Panc1 (cell line): ENCODE measurements at regions not wholly inside any gene's neighbourhood (a gene's known extent, or its start where the extent isn't known, plus 50 kb on each side); places are given as distances from the start of the nearest gene placed in this dataset.

Source experiments
- ATAC-seq: fragments of 200-7000 bp; cut with Tn5 transposase; 2 replicates; pipeline ENCODE4 v1.9.1; 2020; ENCODE audit warnings: mild to moderate bottlenecking, moderate library complexity
- BruUV-seq: library from RNA; stranded (reverse); fragments of 400-500 nt; replicated peaks from 2 replicates; lab custom pipeline; 2021; lab: Mats Ljungman, UMichigan
- CTCF ChIA-PET: fragments of 300-600 bp; sonication (Branson Sonifier 250); formaldehyde crosslinking; loops from one replicate; lab custom pipeline; 2022; ENCODE audit warnings: antibody characterized with exemption; lab: Charles Lee
- POLR2A ChIA-PET: fragments of 300-600 bp; sonication (Branson Sonifier 250); formaldehyde crosslinking; loops from one replicate; lab custom pipeline; 2022; ENCODE audit warnings: antibody characterized with exemption; lab: Charles Lee
- DNase-seq: peaks from one replicate; pipeline ENCODE4 v3.0.0-alpha.2; 2010; ENCODE audit warnings: low read depth, low spot score
- H3K27ac ChIP-seq: 2 replicates; pipeline ENCODE4 v1.5.1; 2011; ENCODE audit warnings: mild to moderate bottlenecking, low read length, inconsistent platforms
- H3K27me3 ChIP-seq: fragments of 200-500 bp; sonication (Bioruptor generic); 2 replicates; pipeline ENCODE4 v1.6.0; 2014; ENCODE audit warnings: low read length, inconsistent platforms; ENCODE audit not compliant: control insufficient read depth, insufficient read depth
- H3K36me3 ChIP-seq: fragments of 200-500 bp; sonication (Bioruptor generic); 2 replicates; pipeline ENCODE4 v1.5.1; 2014; ENCODE audit warnings: inconsistent platforms, mild to moderate bottlenecking, low read length, moderate library complexity; ENCODE audit not compliant: control insufficient read depth, insufficient read depth
- H3K4me1 ChIP-seq: 2 replicates; pipeline ENCODE4 v1.5.1; 2011; ENCODE audit warnings: inconsistent platforms, mild to moderate bottlenecking, low read length, moderate library complexity; ENCODE audit not compliant: control insufficient read depth, insufficient read depth
- H3K4me3 ChIP-seq, 2 experiments: 2 replicates each; pipeline ENCODE4 v1.5.1; 2011 to 2012; ENCODE audit warnings: low read depth in 2 of 2, low read length in 2 of 2, mild to moderate bottlenecking in 2 of 2, inconsistent platforms in 1 of 2, moderate library complexity in 1 of 2
- H3K9me3 ChIP-seq: fragments of 200-500 bp; sonication (Bioruptor generic); 2 replicates; pipeline ENCODE4 v1.5.1; 2014; ENCODE audit warnings: low read depth, mild to moderate bottlenecking, inconsistent platforms, low read length, moderate library complexity; ENCODE audit not compliant: control insufficient read depth, insufficient read depth
- POLR2AphosphoS5 ChIP-seq: IDR thresholded peaks from 2 replicates; pipeline ENCODE4 v1.6.1; 2012; ENCODE audit warnings: mild to moderate bottlenecking, low read depth, low read length, moderate library complexity
- SIN3A ChIP-seq: IDR thresholded peaks from 2 replicates; pipeline ENCODE4 v1.6.1; 2012; ENCODE audit warnings: low read depth, mild to moderate bottlenecking, low read length, moderate library complexity, borderline replicate concordance; ENCODE audit not compliant: insufficient read depth
- TCF7L2 ChIP-seq: IDR thresholded peaks from 2 replicates; pipeline ENCODE4 v1.6.1; 2011; ENCODE audit warnings: mild to moderate bottlenecking, low read depth, low read length, inconsistent platforms
- in situ Hi-C: cut with HindIII; loops from 2 replicates; pipeline ENCODE4 v1.10.0; 2016; ENCODE audit warnings: low sequenced_read_pairs, low pct_unique_long_range_greater_than_20kb
- intact Hi-C: fragments of 100-400 bp; cut with micrococcal nuclease; formaldehyde crosslinking; loops from one replicate; pipeline ENCODE4 v1.10.0; 2022; ENCODE audit not compliant: unreplicated experiment
- TF ChIP-seq, protein P1 (sequence below), 2 experiments: IDR thresholded peaks; 2 replicates each; pipeline ENCODE4 v1.6.1; 2011 to 2012; ENCODE audit warnings: low read depth in 2 of 2, control low read depth in 1 of 2, low read length in 1 of 2, mild to moderate bottlenecking in 1 of 2, moderate library complexity in 1 of 2; ENCODE audit not compliant: insufficient read depth in 1 of 2
- TF ChIP-seq, protein P2 (sequence below): fragments of 450-650 bp; IDR thresholded peaks from 2 replicates; pipeline ENCODE4 v1.5.1; 2017; ENCODE audit warnings: mild to moderate bottlenecking

DNA sequence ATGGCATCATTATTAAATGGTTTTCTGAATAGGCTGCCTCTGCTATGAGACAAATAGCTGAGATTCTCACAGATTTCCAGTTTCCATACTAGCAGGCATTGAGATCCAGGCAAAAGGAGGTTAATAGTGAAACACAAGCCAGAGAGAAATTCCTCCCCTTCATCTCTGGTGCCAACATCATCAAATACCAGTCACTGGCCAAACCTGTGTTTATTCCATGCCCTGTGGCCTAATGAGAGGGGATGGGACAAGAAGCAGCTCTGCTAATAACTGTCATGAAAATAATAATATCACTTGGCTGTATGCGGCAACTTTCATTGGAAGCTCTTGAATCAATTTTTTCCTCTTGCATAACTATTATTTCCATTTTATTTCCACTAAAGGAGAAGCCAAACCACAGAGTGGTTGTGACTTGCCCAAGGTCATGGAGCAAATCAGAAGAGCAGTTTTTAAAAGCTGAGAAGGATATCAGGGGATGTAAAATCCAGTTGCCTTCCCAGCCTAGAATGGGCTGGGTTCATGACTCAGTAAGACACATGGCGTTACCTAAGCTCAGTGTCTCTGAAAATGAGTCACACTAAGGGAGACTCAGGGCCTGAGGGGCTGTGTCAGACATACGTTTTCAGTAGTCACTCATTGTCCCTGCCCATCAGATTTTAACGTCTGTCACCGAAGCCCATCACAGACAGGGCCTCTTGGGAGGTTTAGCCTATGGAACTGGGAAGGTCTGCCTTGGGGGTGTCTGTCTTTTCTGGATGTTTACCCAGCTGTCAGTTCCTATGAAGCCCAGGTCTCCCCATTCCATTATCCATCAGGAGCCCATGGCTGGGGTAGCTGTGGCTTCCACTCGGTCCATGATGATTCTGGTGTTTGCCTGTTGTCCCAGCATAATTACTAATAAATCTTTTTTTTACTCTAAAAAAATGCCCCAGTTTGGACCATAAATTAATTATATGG is 208.8 kb upstream of the EEA1 start:
- ChIA-PET POLR2A (no interaction called here), CTCF (interaction anchor here (0.5 kb wide), 1 partner anchor 207 kb away, joined by 4 read pairs; no protein-coding TSS in a partner anchor)
- BruUV-seq = no TSS peak
- Histone ChIP-seq H3K9me3 (no peaks in the 10 kb centered on the region), H3K27ac (no peak overlapping the region), H3K27me3 (no peaks in the 10 kb centered on the region), H3K36me3 (no peaks in the 10 kb centered on the region), H3K4me3 (no peak overlapping the region), H3K4me1 (no peaks in the 10 kb centered on the region)
- intact Hi-C loops = no loop called here
- TF ChIP-seq TCF7L2 = no peak
- TF ChIP-seq, protein P1, sequence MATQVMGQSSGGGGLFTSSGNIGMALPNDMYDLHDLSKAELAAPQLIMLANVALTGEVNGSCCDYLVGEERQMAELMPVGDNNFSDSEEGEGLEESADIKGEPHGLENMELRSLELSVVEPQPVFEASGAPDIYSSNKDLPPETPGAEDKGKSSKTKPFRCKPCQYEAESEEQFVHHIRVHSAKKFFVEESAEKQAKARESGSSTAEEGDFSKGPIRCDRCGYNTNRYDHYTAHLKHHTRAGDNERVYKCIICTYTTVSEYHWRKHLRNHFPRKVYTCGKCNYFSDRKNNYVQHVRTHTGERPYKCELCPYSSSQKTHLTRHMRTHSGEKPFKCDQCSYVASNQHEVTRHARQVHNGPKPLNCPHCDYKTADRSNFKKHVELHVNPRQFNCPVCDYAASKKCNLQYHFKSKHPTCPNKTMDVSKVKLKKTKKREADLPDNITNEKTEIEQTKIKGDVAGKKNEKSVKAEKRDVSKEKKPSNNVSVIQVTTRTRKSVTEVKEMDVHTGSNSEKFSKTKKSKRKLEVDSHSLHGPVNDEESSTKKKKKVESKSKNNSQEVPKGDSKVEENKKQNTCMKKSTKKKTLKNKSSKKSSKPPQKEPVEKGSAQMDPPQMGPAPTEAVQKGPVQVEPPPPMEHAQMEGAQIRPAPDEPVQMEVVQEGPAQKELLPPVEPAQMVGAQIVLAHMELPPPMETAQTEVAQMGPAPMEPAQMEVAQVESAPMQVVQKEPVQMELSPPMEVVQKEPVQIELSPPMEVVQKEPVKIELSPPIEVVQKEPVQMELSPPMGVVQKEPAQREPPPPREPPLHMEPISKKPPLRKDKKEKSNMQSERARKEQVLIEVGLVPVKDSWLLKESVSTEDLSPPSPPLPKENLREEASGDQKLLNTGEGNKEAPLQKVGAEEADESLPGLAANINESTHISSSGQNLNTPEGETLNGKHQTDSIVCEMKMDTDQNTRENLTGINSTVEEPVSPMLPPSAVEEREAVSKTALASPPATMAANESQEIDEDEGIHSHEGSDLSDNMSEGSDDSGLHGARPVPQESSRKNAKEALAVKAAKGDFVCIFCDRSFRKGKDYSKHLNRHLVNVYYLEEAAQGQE (IDR thresholded peaks at IDR 0.05; ENCODE audit: insufficient read depth in 1 of 2, low read depth in 2 of 2, low read length in 1 of 2) = no peak
- no peak for TF ChIP-seq SIN3A
- DNase-seq (no peak), ATAC-seq (no peak)
- in situ Hi-C loops = no loop called here

DNA sequence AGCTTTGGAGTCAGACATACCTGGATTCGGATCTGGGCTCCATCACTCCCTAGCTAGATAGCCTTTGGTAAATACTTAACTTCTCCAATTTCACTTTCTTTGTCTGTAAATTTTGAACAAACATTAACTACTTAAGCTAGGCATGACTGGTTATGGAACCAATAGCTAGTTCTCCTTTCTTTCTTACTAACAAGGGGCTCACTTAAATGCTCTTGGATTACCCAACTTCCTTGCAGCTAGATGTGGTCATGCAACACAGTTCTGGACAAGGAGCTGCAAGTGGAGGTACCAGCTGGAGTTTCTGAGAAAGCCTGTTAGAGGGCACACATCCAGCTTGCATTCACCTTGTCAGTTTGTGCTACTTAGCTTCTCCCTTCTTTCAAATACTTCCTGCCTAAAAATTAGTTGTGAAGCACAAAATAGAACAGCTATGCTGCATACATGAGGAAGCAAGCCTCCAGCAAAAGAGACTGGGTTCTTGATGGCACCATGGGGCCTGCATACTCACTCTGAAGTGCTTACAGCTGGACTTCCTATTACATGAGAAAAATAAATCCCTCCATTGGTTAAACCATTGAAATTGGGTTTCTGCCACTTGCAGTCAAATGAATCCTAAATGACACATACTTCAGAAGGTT is 210.1 kb upstream of the EEA1 start:
- intact Hi-C loops = no loop called here
- H3K27ac ChIP-seq = no peak overlapping the region
- no peak for DNase-seq

More for the DNA sequence above, 210.1 kb upstream of the EEA1 start:
- in situ Hi-C loops = no loop called here
- no peaks in the 10 kb centered on the region for H3K36me3 ChIP-seq
- BruUV-seq = no TSS peak
- TF ChIP-seq TCF7L2 (no peak), POLR2AphosphoS5 (no peak), SIN3A (no peak)
- TF ChIP-seq, protein P2, sequence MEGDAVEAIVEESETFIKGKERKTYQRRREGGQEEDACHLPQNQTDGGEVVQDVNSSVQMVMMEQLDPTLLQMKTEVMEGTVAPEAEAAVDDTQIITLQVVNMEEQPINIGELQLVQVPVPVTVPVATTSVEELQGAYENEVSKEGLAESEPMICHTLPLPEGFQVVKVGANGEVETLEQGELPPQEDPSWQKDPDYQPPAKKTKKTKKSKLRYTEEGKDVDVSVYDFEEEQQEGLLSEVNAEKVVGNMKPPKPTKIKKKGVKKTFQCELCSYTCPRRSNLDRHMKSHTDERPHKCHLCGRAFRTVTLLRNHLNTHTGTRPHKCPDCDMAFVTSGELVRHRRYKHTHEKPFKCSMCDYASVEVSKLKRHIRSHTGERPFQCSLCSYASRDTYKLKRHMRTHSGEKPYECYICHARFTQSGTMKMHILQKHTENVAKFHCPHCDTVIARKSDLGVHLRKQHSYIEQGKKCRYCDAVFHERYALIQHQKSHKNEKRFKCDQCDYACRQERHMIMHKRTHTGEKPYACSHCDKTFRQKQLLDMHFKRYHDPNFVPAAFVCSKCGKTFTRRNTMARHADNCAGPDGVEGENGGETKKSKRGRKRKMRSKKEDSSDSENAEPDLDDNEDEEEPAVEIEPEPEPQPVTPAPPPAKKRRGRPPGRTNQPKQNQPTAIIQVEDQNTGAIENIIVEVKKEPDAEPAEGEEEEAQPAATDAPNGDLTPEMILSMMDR = no peak
- TF ChIP-seq, protein P1 (IDR thresholded peaks at IDR 0.05; ENCODE audit: insufficient read depth in 1 of 2, low read depth in 2 of 2, low read length in 1 of 2) = no peak
- POLR2A ChIA-PET = no interaction called here
- no peak for ATAC-seq
- no peak overlapping the region for H3K4me3 ChIP-seq
- no peaks in the 10 kb centered on the region for H3K9me3 ChIP-seq
- no peaks in the 10 kb centered on the region for H3K4me1 ChIP-seq
- CTCF ChIA-PET = no interaction called here
- no peaks in the 10 kb centered on the region for H3K27me3 ChIP-seq
